ENCODE measurements at regions not wholly inside any gene's neighbourhood (a gene's known extent, or its start where the extent isn't known, plus 50 kb on each side); places are given as distances from the start of the nearest gene placed in this dataset.

GRCh38 chr2:38125842-38126241, 49.9 kb upstream of the CYP1B1 start:
- TF ChIP-seq CTCF (conservative IDR thresholded peaks at IDR 0.05; ENCODE audit: low read depth, low read length) = no peak
- no peak for TF ChIP-seq RAD21 (IDR thresholded peaks at IDR 0.05; ENCODE audit: low read length)
- no peak for TF ChIP-seq POLR2A (IDR thresholded peaks at IDR 0.05; ENCODE audit: low read depth, low read length)
- TF ChIP-seq MAFK (IDR thresholded peaks at IDR 0.05; ENCODE audit: low read depth, low read length) = no peak
- TF ChIP-seq CHD1 (IDR thresholded peaks at IDR 0.05; ENCODE audit: low read depth, low read length) = no peak
- no peak for TF ChIP-seq CEBPB (IDR thresholded peaks at IDR 0.05; ENCODE audit: low read depth, low read length)
- no peak for TF ChIP-seq MXI1 (IDR thresholded peaks at IDR 0.05; ENCODE audit: borderline replicate concordance, low read depth, low read length)
